H1 (cell line): ENCODE measurements at regions not wholly inside any gene's neighbourhood (a gene's known extent, or its start where the extent isn't known, plus 50 kb on each side); places are given as distances from the start of the nearest gene placed in this dataset.

Source experiments
- CTCF ChIA-PET: fragments of 300-600 bp; sonication (Branson Sonifier 250); formaldehyde crosslinking; loops from one replicate; lab custom pipeline; 2021; ENCODE audit not compliant: partially characterized antibody; lab: Charles Lee
- POLR2A ChIA-PET: fragments of 300-600 bp; sonication (Branson Sonifier 250); formaldehyde crosslinking; loops from one replicate; lab custom pipeline; 2021; ENCODE audit warnings: inconsistent platforms; ENCODE audit not compliant: partially characterized antibody; lab: Charles Lee
- DNase-seq, 2 experiments: peaks; one replicate each; pipeline versions ENCODE4 v3.0.0 to v3.0.0-alpha.2; 2010 to 2022; ENCODE audit warnings: low spot score in 2 of 2, low read depth in 1 of 2, mixed read lengths in 1 of 2
- FAIRE-seq: peaks from 2 replicates; lab custom pipeline; 2011; peaks lifted over from hg19 to GRCh38; lab: Jason Lieb, UNC
- H2AFZ ChIP-seq: 2 replicates; pipeline ENCODE4 v1.8.1; 2012; ENCODE audit warnings: low read length, inconsistent platforms
- H2AK5ac ChIP-seq: 2 replicates; pipeline ENCODE4 v1.6.1; 2013; ENCODE audit warnings: low read depth, low read length
- H2BK120ac ChIP-seq: replicated peaks from 2 replicates; pipeline ENCODE3; 2013; ENCODE audit warnings: low read depth, low read length, inconsistent platforms
- H2BK12ac ChIP-seq: 2 replicates; pipeline ENCODE4 v1.6.1; 2013; ENCODE audit warnings: low read depth, low read length
- H2BK15ac ChIP-seq: 2 replicates; pipeline ENCODE4 v1.6.1; 2013; ENCODE audit warnings: low read length
- H2BK20ac ChIP-seq: 2 replicates; pipeline ENCODE4 v1.6.1; 2013; ENCODE audit warnings: low read length
- H2BK5ac ChIP-seq: 2 replicates; pipeline ENCODE4 v1.6.1; 2013; ENCODE audit warnings: low read depth, low read length
- H3K14ac ChIP-seq: 2 replicates; pipeline ENCODE4 v1.6.1; 2013; ENCODE audit warnings: inconsistent platforms; ENCODE audit not compliant: insufficient read length
- H3K18ac ChIP-seq: 2 replicates; pipeline ENCODE4 v1.6.1; 2013; ENCODE audit warnings: low read length; ENCODE audit errors: extremely low read depth
- H3K23ac ChIP-seq: 2 replicates; pipeline ENCODE4 v1.6.1; 2013; ENCODE audit warnings: inconsistent platforms; ENCODE audit not compliant: insufficient read length
- H3K23me2 ChIP-seq: 2 replicates; pipeline ENCODE4 v1.6.1; 2013; ENCODE audit warnings: low read depth, low read length
- H3K27ac ChIP-seq: 2 replicates; pipeline ENCODE4 v1.6.1; 2011; ENCODE audit warnings: low read depth, low read length, inconsistent platforms
- H3K27me3 ChIP-seq, 4 experiments: replicated peaks in 1 of 4; 1 replicate in 1 of 4; 2 replicates in 3 of 4; pipeline versions ENCODE4 v1.6.1 to v1.8.1; 2011 to 2013; ENCODE audit warnings: low read length in 3 of 4, mild to moderate bottlenecking in 3 of 4, inconsistent platforms in 2 of 4, mixed read lengths in 2 of 4, moderate library complexity in 1 of 4; ENCODE audit not compliant: control insufficient read depth in 3 of 4, insufficient read depth in 3 of 4; ENCODE audit errors: extremely low read depth in 1 of 4
- H3K36me3 ChIP-seq, 4 experiments: 2 replicates each; pipeline versions ENCODE4 v1.6.1 to v1.8.1; 2011 to 2013; ENCODE audit warnings: mild to moderate bottlenecking in 4 of 4, low read length in 3 of 4, moderate library complexity in 2 of 4, control low read depth in 1 of 4, inconsistent platforms in 1 of 4; ENCODE audit not compliant: insufficient read depth in 4 of 4, control insufficient read depth in 2 of 4
- H3K4ac ChIP-seq: replicated peaks from 2 replicates; pipeline ENCODE3; 2013; ENCODE audit warnings: low read length, low read depth, mixed read lengths, inconsistent platforms; ENCODE audit not compliant: insufficient read length
- H3K4me1 ChIP-seq, 4 experiments: replicated peaks in 1 of 4; 1 replicate in 1 of 4; 2 replicates in 3 of 4; pipeline versions ENCODE4 v1.6.1 to v1.8.1; 2011 to 2013; ENCODE audit warnings: low read length in 3 of 4, inconsistent platforms in 2 of 4, mixed read lengths in 1 of 4; ENCODE audit not compliant: insufficient read depth in 4 of 4, control insufficient read depth in 3 of 4
- H3K4me2 ChIP-seq, 2 experiments: 2 replicates each; pipeline versions ENCODE4 v1.6.1 to v1.8.1; 2011 to 2013; ENCODE audit warnings: low read depth in 2 of 2, low read length in 2 of 2, control low read depth in 1 of 2, inconsistent platforms in 1 of 2, mild to moderate bottlenecking in 1 of 2; ENCODE audit not compliant: insufficient read depth in 1 of 2
- H3K4me3 ChIP-seq, 4 experiments: fragments of 200-600, 300-600 bp in 1 of 4; sonication (generic), shearing (Covaris generic), sonication (Bioruptor Twin) in 1 of 4; 2 replicates each; pipeline versions ENCODE4 v1.5.1 to v1.8.1; 2011 to 2016; ENCODE audit warnings: low read length in 4 of 4, low read depth in 3 of 4, control low read depth in 2 of 4, inconsistent platforms in 2 of 4, mild to moderate bottlenecking in 2 of 4, mixed read lengths in 1 of 4, moderate library complexity in 1 of 4; ENCODE audit not compliant: insufficient read depth in 2 of 4; ENCODE audit errors: extremely low read depth in 1 of 4
- H3K56ac ChIP-seq: replicated peaks from 2 replicates; pipeline ENCODE3; 2013; ENCODE audit warnings: low read depth, mild to moderate bottlenecking, mixed read lengths, low read length, inconsistent platforms; ENCODE audit not compliant: insufficient read length
- H3K79me1 ChIP-seq: 2 replicates; pipeline ENCODE4 v1.6.1; 2013; ENCODE audit warnings: low read depth, low read length, control low read depth
- H3K79me2 ChIP-seq, 2 experiments: 2 replicates each; pipeline versions ENCODE4 v1.6.1 to v1.8.1; 2012 to 2013; ENCODE audit warnings: low read length in 2 of 2, mild to moderate bottlenecking in 2 of 2, inconsistent platforms in 1 of 2; ENCODE audit not compliant: insufficient read depth in 2 of 2, control insufficient read depth in 1 of 2
- H3K9ac ChIP-seq, 4 experiments: replicated peaks in 1 of 4; 1 replicate in 1 of 4; 2 replicates in 3 of 4; pipeline versions ENCODE4 v1.6.1 to v1.8.1; 2011 to 2013; ENCODE audit warnings: low read depth in 3 of 4, low read length in 3 of 4, control low read depth in 2 of 4, mild to moderate bottlenecking in 2 of 4, moderate library complexity in 2 of 4, inconsistent platforms in 1 of 4; ENCODE audit errors: extremely low read depth in 1 of 4
- H3K9me3 ChIP-seq, 2 experiments: 2 replicates each; pipeline versions ENCODE4 v1.6.1 to v1.8.1; 2012 to 2013; ENCODE audit warnings: mild to moderate bottlenecking in 2 of 2, moderate library complexity in 2 of 2, control low read depth in 1 of 2, inconsistent platforms in 1 of 2, low read depth in 1 of 2, low read length in 1 of 2, mixed read lengths in 1 of 2; ENCODE audit not compliant: insufficient read depth in 2 of 2
- H4K20me1 ChIP-seq, 2 experiments: replicated peaks in 1 of 2; 2 replicates each; pipeline versions ENCODE3 to v1.8.1; 2011 to 2013; ENCODE audit warnings: inconsistent platforms in 2 of 2, low read length in 2 of 2, mild to moderate bottlenecking in 1 of 2; ENCODE audit not compliant: insufficient read depth in 2 of 2, control insufficient read depth in 1 of 2
- H4K5ac ChIP-seq: 2 replicates; pipeline ENCODE4 v1.6.1; 2013; ENCODE audit warnings: low read length, low read depth, mixed read lengths, inconsistent platforms; ENCODE audit not compliant: insufficient read length
- H4K8ac ChIP-seq: 2 replicates; pipeline ENCODE4 v1.8.0; 2013; ENCODE audit warnings: mild to moderate bottlenecking, moderate library complexity, low read length, inconsistent platforms; ENCODE audit not compliant: insufficient read depth; ENCODE audit errors: extremely low read depth
- H4K91ac ChIP-seq: replicated peaks from 2 replicates; pipeline ENCODE3; 2013; ENCODE audit warnings: low read length, mixed read lengths, inconsistent platforms; ENCODE audit not compliant: insufficient read length
- EP300 ChIP-seq, 2 experiments: IDR thresholded peaks; 1 replicate in 1 of 2; 2 replicates in 1 of 2; pipeline ENCODE4 v1.6.1; 2011 to 2012; ENCODE audit warnings: low read depth in 2 of 2, low read length in 2 of 2, mild to moderate bottlenecking in 2 of 2, borderline replicate concordance in 1 of 2, inconsistent platforms in 1 of 2, moderate library complexity in 1 of 2
- GTF2F1 ChIP-seq: IDR thresholded peaks from 2 replicates; pipeline ENCODE4 v1.6.1; 2012; ENCODE audit warnings: low read depth, low read length, improper control_type of control experiment, borderline replicate concordance
- NRF1 ChIP-seq: IDR thresholded peaks from 2 replicates; pipeline ENCODE4 v1.6.1; 2011; ENCODE audit warnings: mild to moderate bottlenecking, low read depth, low read length, improper control_type of control experiment
- POLR2AphosphoS5 ChIP-seq: IDR thresholded peaks from 2 replicates; pipeline ENCODE4 v1.6.1; 2011; ENCODE audit warnings: low read depth, low read length
- RAD21 ChIP-seq, 2 experiments: IDR thresholded peaks in 1 of 2; conservative IDR thresholded peaks in 1 of 2; 2 replicates each; pipeline ENCODE4 v1.6.1; 2011; ENCODE audit warnings: low read depth in 2 of 2, low read length in 2 of 2, improper control_type of control experiment in 1 of 2, inconsistent platforms in 1 of 2, mild to moderate bottlenecking in 1 of 2, moderate library complexity in 1 of 2
- RXRA ChIP-seq: IDR thresholded peaks from 2 replicates; pipeline ENCODE4 v1.6.1; 2011; ENCODE audit warnings: low read depth, mild to moderate bottlenecking, low read length, moderate library complexity; ENCODE audit not compliant: insufficient read depth
- WGBS, 2 experiments: shearing (Covaris generic) in 1 of 2; methylation state at CpG; one replicate each; pipeline versions ENCODE4 v1.1.6 to v1.1.7; 2013 to 2015; ENCODE audit warnings: low lambda C conversion rate in 2 of 2, mixed read lengths in 2 of 2, inconsistent platforms in 1 of 2, low coverage in 1 of 2, missing lambda C conversion rate in 1 of 2; ENCODE audit not compliant: insufficient replicate concordance in 2 of 2, insufficient coverage in 1 of 2, insufficient read length in 1 of 2; ENCODE audit errors: extremely low coverage in 1 of 2, missing lambda C conversion rate in 1 of 2; 5-methylcytosine and 5-hydroxymethylcytosine counted together

DNA sequence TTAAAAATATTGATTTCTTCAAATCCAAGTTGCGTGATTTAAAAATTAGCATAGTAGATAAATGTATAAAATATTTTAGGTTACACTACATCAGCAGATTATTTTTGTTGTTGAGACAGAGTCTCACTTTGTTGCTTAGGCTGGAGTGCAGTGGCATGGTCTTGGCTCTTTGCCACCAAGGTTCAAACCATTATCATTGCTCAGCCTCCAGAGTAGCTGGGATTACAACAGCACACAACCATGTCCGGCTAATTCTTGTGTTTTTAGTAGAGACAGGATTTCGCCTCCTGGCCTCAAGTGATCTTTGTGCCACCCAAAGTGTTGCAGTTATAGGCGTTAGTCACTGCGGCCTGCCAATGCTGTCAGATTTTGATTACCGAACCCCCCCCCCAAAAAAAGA is 1390.5 kb upstream of the TENM3 start:
- Histone ChIP-seq H2BK12ac (no peak overlapping the region), H3K4me3 (no peak overlapping the region), H3K23ac (no peak overlapping the region), H3K56ac (no peak overlapping the region), H2BK5ac (no peak overlapping the region), H3K79me1 (no peaks in the 10 kb centered on the region), H3K23me2 (no peaks in the 10 kb centered on the region), H3K14ac (no peak overlapping the region), H2AFZ (no peak overlapping the region), H2AK5ac (no peak overlapping the region), H3K4me1 (0 out of 7 replicates have a peak, but pooled peaks cover 0 to 2% (median 0%) of the 10 kb centered on the region in 4 experiments), H3K9ac (no peak overlapping the region), H3K27ac (no peak overlapping the region), H2BK20ac (no peak overlapping the region), H3K27me3 (no peaks in the 10 kb centered on the region), H3K36me3 (no peaks in the 10 kb centered on the region), H3K4ac (no peak overlapping the region), H3K9me3 (no peaks in the 10 kb centered on the region), H3K4me2 (no peak overlapping the region), H2BK15ac (no peak overlapping the region), H4K91ac (no peak overlapping the region), H4K5ac (no peak overlapping the region), H3K18ac (no peak overlapping the region), H3K79me2 (no peaks in the 10 kb centered on the region), H2BK120ac (no peak overlapping the region), H4K20me1 (no peaks in the 10 kb centered on the region), H4K8ac (no peak overlapping the region)
- no peak for FAIRE-seq
- CTCF ChIA-PET, result interaction anchor here (2.1 kb wide), 1 partner anchor 24 kb away, joined by 7 read pairs; no protein-coding TSS in a partner anchor
- no peak for DNase-seq
- POLR2A ChIA-PET, result no interaction called here
- 69% methylated on average over 6 of the region's 6 CpGs; no CpG with 5 or more reads in 1 of the 2 experiments for WGBS, 2 experiments
- TF ChIP-seq GTF2F1, result no peak
- no peak for TF ChIP-seq POLR2AphosphoS5
- no peak for TF ChIP-seq EP300 (IDR thresholded peaks at IDR 0.05; ENCODE audit: borderline replicate concordance in 1 of 2, low read depth in 2 of 2, low read length in 2 of 2)
- TF ChIP-seq RXRA, result no peak
- no peak for TF ChIP-seq NRF1
- TF ChIP-seq RAD21 (IDR thresholded peaks at IDR 0.05 in 1 of 2, conservative IDR thresholded peaks at IDR 0.05 in 1 of 2; ENCODE audit: low read depth in 2 of 2, low read length in 2 of 2), result no peak
